ENCODE measurements at regions not wholly inside any gene's neighbourhood (a gene's known extent, or its start where the extent isn't known, plus 50 kb on each side); places are given as distances from the start of the nearest gene placed in this dataset.
A peak's percentile ranks its signal among the peaks of the same experiment; 100 is the strongest.

DNA sequence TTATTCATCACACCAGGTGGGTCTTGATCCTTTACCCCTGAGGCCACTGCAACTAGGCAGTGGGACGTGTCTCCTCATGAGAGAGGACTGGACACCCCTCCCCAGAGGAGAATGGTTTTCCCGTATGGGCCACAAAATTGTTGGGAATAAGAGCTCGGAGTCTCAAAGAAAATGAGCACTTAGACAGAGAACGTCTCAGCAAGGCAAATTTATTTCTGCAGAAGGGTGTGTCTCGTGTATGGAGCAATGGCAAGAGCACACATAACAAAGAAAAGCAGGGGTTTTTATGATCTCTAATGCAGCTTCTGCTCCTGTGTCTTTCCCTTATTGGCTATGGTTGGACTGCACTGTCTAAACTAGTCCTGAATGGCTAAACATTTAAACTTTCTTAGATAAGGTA is 803.5 kb downstream of the PLOD2 start:
- Mint-ChIP-seq H3K36me3 (ENCODE audit: low read depth) (no peaks in the 10 kb centered on the region), H3K4me3 (no peak overlapping the region), H3K27ac (peak overlapping the region; percentile 10), H3K27me3 (ENCODE audit: insufficient read depth) (no peaks in the 10 kb centered on the region), H3K4me1 (ENCODE audit: low read depth) (no peaks in the 10 kb centered on the region), H3K9me3 (peaks cover 31% of the 10 kb centered on the region)
- intact Hi-C loops (cut with micrococcal nuclease), result no loop called here
- no peak for DNase-seq (ENCODE audit: low spot score)

DNA sequence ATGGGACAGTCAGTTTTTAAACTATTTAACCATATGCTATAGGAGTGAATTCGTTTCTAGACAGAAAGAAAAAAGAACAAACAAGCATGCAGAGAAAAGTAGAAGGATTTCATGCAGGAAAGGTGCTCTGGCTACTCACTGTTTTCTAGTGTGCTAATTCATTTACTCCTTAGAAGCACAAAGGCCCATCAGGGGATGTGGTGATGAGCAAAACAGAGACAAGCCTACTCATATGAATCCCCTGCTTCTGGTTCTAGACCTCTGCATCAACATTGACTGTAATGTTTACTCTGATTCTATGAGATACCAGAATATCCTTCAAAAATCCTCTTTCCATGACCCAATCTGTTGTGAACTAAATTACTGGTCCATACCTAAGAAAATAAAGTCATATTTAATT is 801.9 kb downstream of the PLOD2 start:
- DNase-seq (ENCODE audit: low spot score), result no peak
- Mint-ChIP-seq H3K27me3 (ENCODE audit: insufficient read depth) (no peaks in the 10 kb centered on the region), H3K9me3 (peaks cover 26% of the 10 kb centered on the region), H3K4me1 (ENCODE audit: low read depth) (no peaks in the 10 kb centered on the region), H3K36me3 (ENCODE audit: low read depth) (no peaks in the 10 kb centered on the region), H3K27ac (no peak overlapping the region), H3K4me3 (no peak overlapping the region)
- intact Hi-C loops (cut with micrococcal nuclease), result no loop called here

DNA sequence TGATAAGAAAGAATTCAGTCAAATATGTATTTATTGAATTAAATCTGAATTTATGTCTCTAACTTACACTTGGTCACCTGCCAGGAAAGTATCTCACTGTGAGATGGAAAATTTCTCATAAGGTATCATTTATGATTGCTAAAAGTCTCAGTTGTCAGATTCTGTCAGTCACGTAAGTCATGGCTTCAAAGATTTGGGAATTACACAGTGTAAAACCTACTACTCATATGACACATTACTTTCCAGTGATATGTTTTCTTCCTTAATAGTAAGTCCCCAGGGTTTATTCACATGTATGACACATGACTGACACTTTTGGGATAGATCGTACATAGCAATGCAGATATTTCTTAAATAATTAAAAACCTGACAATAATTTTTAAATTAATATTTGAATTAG is 792.2 kb downstream of the PLOD2 start:
- no peak for DNase-seq (ENCODE audit: low spot score)
- Mint-ChIP-seq H3K27ac (no peak overlapping the region), H3K36me3 (ENCODE audit: low read depth) (no peaks in the 10 kb centered on the region), H3K27me3 (ENCODE audit: insufficient read depth) (no peaks in the 10 kb centered on the region), H3K4me1 (ENCODE audit: low read depth) (no peaks in the 10 kb centered on the region), H3K9me3 (no peaks in the 10 kb centered on the region), H3K4me3 (no peak overlapping the region)
- intact Hi-C loops (cut with micrococcal nuclease), result no loop called here

DNA sequence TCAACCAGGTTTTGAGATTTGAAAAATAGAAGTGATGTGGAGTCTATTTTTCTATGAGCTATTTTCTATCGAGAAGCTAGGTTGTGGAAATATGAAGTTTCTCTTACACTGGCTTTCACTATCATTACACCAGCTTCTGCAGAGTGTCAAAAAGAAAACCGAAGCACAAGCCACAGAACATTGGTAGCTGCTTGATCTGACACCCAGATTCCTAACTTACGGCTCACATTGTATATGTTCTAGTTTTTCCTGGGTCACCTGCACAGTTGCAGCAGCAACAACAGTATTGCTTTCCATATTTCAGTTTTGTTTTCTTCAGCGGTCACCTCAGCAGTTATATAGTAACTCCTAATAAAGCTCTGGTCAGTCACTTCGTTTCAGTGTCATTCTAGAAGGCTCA is 790.1 kb downstream of the PLOD2 start:
- DNase-seq (ENCODE audit: low spot score), result no peak

DNA sequence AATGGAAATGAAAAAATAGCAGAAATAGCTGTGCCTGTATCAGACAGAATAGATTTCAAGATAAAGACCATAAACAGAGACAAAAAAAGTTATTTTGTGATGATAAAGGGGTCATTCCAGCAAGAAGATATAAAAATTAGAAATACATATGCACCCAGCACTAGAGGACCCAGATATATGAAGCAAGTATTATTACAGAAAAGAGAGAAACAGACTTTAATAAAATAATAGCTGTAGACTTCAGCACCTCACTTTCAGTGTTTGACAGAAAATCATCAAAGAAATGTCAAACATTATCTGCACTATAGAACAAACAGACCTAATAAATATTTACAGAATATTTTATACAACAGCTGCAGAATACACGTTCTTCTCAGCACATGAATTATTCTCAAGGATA is 783.7 kb downstream of the PLOD2 start:
- Mint-ChIP-seq H3K4me3 (no peak overlapping the region), H3K4me1 (ENCODE audit: low read depth) (no peaks in the 10 kb centered on the region), H3K36me3 (ENCODE audit: low read depth) (no peaks in the 10 kb centered on the region), H3K27ac (no peak overlapping the region), H3K9me3 (no peaks in the 10 kb centered on the region), H3K27me3 (ENCODE audit: insufficient read depth) (no peaks in the 10 kb centered on the region)
- DNase-seq (ENCODE audit: low spot score), result no peak
- intact Hi-C loops (cut with micrococcal nuclease), result no loop called here

More for the DNA sequence above, 790.1 kb downstream of the PLOD2 start:
- Mint-ChIP-seq H3K9me3 (no peaks in the 10 kb centered on the region), H3K27ac (no peak overlapping the region), H3K4me1 (ENCODE audit: low read depth) (no peaks in the 10 kb centered on the region), H3K4me3 (no peak overlapping the region), H3K36me3 (ENCODE audit: low read depth) (no peaks in the 10 kb centered on the region), H3K27me3 (ENCODE audit: insufficient read depth) (no peaks in the 10 kb centered on the region)
- intact Hi-C loops (cut with micrococcal nuclease), result no loop called here

DNA sequence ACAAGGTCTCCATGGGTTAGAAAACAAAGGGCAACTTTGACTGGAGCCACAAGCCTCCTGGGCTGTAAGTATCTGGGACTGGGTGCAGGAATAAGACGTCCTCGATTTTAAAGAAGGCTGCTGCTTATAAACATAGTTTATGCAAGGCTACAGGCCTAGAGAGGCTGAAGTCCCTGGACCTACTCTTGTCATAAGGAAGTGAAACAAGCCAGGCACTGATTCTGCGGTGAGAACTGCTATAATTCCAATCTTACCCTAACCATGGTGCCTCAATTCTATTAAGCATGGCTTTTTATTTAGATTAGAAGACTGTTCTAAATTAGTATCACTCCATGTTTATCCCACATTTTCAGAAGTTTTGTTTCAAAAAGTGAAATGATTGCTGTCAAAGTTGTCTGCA is 777.6 kb downstream of the PLOD2 start:
- no peaks in the 10 kb centered on the region for H3K27me3 Mint-ChIP-seq (ENCODE audit: insufficient read depth)
- H3K36me3 Mint-ChIP-seq (ENCODE audit: low read depth), result no peaks in the 10 kb centered on the region
- no peak overlapping the region for H3K27ac Mint-ChIP-seq
- intact Hi-C loops (cut with micrococcal nuclease), result no loop called here
- DNase-seq (ENCODE audit: low spot score), result no peak
- H3K9me3 Mint-ChIP-seq, result no peaks in the 10 kb centered on the region
- no peak overlapping the region for H3K4me3 Mint-ChIP-seq
- H3K4me1 Mint-ChIP-seq (ENCODE audit: low read depth), result no peaks in the 10 kb centered on the region

DNA sequence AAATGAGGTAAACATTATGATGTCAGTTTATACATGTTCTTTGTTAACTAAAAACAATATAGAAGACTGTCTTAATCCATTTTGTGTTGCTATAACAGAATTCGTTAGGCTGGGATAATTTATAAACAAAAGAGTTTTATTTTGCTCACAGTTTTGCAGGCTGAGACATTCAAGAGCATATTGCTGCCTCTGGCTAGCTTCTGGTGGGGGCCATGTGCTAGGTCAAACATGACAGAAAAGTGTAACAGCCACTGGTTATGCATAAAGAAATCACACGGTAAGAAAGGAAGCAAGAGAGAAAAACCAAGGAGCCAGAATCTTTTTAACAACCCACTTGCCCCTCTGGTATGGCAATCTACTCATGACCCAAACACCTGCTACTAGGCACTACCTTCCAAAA is 776.7 kb downstream of the PLOD2 start:
- Mint-ChIP-seq H3K27ac (no peak overlapping the region), H3K9me3 (peaks cover 5% of the 10 kb centered on the region), H3K36me3 (ENCODE audit: low read depth) (no peaks in the 10 kb centered on the region), H3K4me1 (ENCODE audit: low read depth) (no peaks in the 10 kb centered on the region), H3K27me3 (ENCODE audit: insufficient read depth) (no peaks in the 10 kb centered on the region), H3K4me3 (no peak overlapping the region)
- intact Hi-C loops (cut with micrococcal nuclease), result no loop called here
- DNase-seq (ENCODE audit: low spot score), result no peak

DNA sequence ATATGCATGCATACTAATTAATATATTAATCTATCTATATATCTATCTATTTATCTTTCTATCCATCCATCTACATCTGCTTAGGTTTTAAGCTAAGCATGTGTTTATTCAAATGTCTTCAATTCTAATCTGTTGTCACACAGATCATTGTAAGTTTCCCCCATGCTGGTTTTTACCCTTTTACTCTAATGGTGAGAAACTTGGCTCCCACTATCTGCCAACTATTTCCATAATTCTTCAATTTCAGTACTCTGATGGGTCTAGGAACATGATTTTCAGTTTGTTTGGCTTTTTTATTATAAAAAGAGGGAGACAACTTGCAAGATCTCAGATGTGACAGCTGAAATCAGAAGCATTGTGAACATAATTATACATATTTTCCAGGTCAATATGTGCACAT is 773.8 kb downstream of the PLOD2 start:
- H3K9me3 Mint-ChIP-seq, result peaks cover 7% of the 10 kb centered on the region

DNA sequence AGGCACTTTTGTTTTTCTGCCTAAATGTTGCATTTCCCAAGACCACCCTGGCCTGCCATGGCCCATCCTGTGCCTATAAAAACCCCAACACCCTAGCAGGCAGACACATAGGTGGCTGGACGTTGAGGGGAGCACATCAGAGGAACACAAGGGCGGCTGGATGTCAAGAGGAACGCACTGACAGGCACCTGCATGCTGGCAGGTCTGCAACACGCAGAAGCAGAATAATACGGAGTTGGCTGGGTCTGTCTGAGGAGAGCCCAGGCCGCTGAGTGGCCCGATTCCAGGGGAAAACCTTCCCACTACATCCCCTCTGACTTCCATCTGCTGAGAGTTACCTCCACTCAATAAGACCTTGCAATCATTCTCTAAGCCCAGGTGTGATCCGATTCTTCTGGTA is 765.6 kb downstream of the PLOD2 start:
- H3K9me3 Mint-ChIP-seq, result no peaks in the 10 kb centered on the region
- no peak overlapping the region for H3K27ac Mint-ChIP-seq
- H3K4me3 Mint-ChIP-seq, result no peak overlapping the region
- no peaks in the 10 kb centered on the region for H3K27me3 Mint-ChIP-seq (ENCODE audit: insufficient read depth)
- no peaks in the 10 kb centered on the region for H3K4me1 Mint-ChIP-seq (ENCODE audit: low read depth)
- H3K36me3 Mint-ChIP-seq (ENCODE audit: low read depth), result no peaks in the 10 kb centered on the region
- intact Hi-C loops (cut with micrococcal nuclease), result no loop called here
- no peak for DNase-seq (ENCODE audit: low spot score)

More for the DNA sequence above, 773.8 kb downstream of the PLOD2 start:
- H3K4me1 Mint-ChIP-seq (ENCODE audit: low read depth), result no peaks in the 10 kb centered on the region
- no peaks in the 10 kb centered on the region for H3K36me3 Mint-ChIP-seq (ENCODE audit: low read depth)
- no peak overlapping the region for H3K4me3 Mint-ChIP-seq
- DNase-seq (ENCODE audit: low spot score), result no peak
- intact Hi-C loops (cut with micrococcal nuclease), result no loop called here
- H3K27me3 Mint-ChIP-seq (ENCODE audit: insufficient read depth), result no peaks in the 10 kb centered on the region
- no peak overlapping the region for H3K27ac Mint-ChIP-seq

DNA sequence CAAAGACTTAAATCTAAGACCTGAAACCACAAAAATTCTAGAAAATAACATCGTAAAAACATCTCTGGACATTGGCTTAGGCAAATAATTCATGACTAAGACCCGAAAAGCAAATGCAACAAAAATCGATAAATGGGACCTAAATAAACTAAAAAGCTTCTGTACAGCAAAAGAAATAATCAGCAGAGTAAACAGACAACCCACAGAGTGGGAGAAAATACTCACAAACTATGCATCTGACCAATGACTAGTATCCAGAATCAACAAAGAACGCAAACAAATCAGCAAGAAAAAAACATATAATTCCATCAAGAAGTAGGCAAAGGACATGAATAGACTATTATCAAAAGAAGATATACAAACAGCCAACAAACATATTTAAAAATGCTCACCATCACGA is 749.4 kb downstream of the PLOD2 start:
- H3K9me3 Mint-ChIP-seq, result peaks cover 3% of the 10 kb centered on the region
- H3K4me1 Mint-ChIP-seq (ENCODE audit: low read depth), result no peaks in the 10 kb centered on the region
- H3K4me3 Mint-ChIP-seq, result no peak overlapping the region
- intact Hi-C loops (cut with micrococcal nuclease), result no loop called here
- H3K27me3 Mint-ChIP-seq (ENCODE audit: insufficient read depth), result no peaks in the 10 kb centered on the region
- no peak overlapping the region for H3K27ac Mint-ChIP-seq
- no peak for DNase-seq (ENCODE audit: low spot score)
- no peaks in the 10 kb centered on the region for H3K36me3 Mint-ChIP-seq (ENCODE audit: low read depth)

DNA sequence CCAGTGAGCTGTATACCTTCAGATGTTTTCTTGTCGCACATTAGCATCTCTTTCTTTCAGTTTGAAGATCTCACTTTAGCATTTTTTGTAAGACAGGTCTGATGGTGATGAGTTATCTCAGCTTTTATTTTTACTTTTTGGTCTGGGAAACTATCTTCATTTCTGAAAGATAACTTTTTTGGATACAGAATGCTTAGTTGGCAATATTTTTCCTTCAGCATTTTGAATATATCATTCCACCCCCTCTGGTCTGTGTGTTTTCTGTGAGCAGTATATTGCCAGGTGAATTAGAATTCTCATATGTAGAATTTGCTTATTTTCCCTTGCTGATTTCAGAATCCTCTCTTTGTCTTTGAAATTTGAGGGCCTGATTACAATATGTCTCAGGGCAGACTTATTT is 743.3 kb downstream of the PLOD2 start:
- Mint-ChIP-seq H3K9me3 (peaks cover 3% of the 10 kb centered on the region), H3K4me3 (no peak overlapping the region), H3K27ac (no peak overlapping the region), H3K4me1 (ENCODE audit: low read depth) (no peaks in the 10 kb centered on the region), H3K27me3 (ENCODE audit: insufficient read depth) (no peaks in the 10 kb centered on the region), H3K36me3 (ENCODE audit: low read depth) (no peaks in the 10 kb centered on the region)
- intact Hi-C loops (cut with micrococcal nuclease), result no loop called here
- no peak for DNase-seq (ENCODE audit: low spot score)

DNA sequence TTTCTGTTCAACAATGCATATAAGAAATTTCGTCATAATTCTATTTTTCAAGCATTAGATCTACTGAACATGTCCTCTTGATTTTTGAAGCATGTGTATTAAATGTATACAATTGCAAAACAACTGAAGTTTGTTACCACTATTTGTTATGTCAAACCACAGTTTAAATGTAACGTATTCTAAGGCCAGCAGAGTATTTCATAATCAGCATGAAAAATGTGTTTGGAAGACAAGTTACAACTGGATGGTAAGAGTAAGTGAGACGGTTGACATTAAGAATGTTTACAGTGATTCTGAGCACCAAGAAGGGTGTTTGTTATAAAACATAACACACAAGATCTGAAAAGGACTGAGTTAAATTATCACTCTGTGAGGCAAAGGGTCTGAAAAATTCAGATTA is 738.4 kb downstream of the PLOD2 start:
- no peaks in the 10 kb centered on the region for H3K4me1 Mint-ChIP-seq (ENCODE audit: low read depth)
- no peak overlapping the region for H3K27ac Mint-ChIP-seq
- intact Hi-C loops (cut with micrococcal nuclease), result no loop called here

DNA sequence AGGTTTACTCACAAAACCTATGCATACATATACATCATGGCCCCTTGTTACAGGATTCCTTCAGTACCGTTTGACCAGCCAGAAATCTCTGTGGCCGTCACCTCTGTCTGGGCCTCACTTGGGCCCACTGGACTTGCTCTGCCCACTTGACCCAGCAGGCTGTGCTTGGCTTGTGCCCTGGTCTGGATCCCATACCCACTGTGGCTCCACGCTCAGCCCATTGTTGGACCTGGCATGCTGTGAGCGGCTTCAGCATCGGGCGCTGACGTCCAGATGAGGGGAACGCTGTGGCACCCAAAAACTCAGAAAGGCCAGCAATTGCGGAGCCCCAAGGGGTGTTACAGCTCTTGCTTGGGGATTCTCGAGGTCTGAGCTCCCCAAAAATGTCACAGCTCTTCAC is 733.6 kb downstream of the PLOD2 start:
- DNase-seq (ENCODE audit: low spot score), result no peak
- Mint-ChIP-seq H3K36me3 (ENCODE audit: low read depth) (no peaks in the 10 kb centered on the region), H3K27ac (no peak overlapping the region), H3K27me3 (ENCODE audit: insufficient read depth) (no peaks in the 10 kb centered on the region), H3K4me1 (ENCODE audit: low read depth) (no peaks in the 10 kb centered on the region), H3K4me3 (no peak overlapping the region), H3K9me3 (no peaks in the 10 kb centered on the region)
- intact Hi-C loops (cut with micrococcal nuclease), result no loop called here

More for the DNA sequence above, 738.4 kb downstream of the PLOD2 start:
- no peak overlapping the region for H3K4me3 Mint-ChIP-seq
- no peak for DNase-seq (ENCODE audit: low spot score)
- H3K36me3 Mint-ChIP-seq (ENCODE audit: low read depth), result no peaks in the 10 kb centered on the region
- H3K27me3 Mint-ChIP-seq (ENCODE audit: insufficient read depth), result no peaks in the 10 kb centered on the region
- H3K9me3 Mint-ChIP-seq, result no peaks in the 10 kb centered on the region

DNA sequence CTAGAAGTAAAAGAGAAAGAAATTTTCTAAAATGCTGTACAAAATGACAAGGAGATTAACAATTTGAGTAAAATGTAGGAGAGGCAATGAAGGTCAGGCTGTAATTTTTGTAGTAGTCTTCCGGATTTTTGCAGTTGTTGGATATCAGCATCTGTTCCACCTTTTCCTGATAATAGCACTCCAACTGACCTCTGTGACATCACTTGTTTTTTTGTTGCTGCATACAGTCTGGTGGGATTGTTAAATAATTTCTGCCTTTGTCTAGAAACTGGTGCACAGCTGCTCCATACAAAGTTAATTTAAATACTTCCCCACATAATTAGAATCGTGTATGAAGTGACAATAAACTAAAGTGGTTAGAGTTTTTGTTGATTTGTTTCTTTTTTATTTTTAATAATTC is 731.4 kb downstream of the PLOD2 start:
- Mint-ChIP-seq H3K36me3 (ENCODE audit: low read depth) (no peaks in the 10 kb centered on the region), H3K4me3 (no peak overlapping the region), H3K4me1 (ENCODE audit: low read depth) (no peaks in the 10 kb centered on the region), H3K27me3 (ENCODE audit: insufficient read depth) (no peaks in the 10 kb centered on the region), H3K27ac (no peak overlapping the region), H3K9me3 (no peaks in the 10 kb centered on the region)
- DNase-seq (ENCODE audit: low spot score), result no peak
- intact Hi-C loops (cut with micrococcal nuclease), result no loop called here
